ENCODE measurements at regions not wholly inside any gene's neighbourhood (a gene's known extent, or its start where the extent isn't known, plus 50 kb on each side); places are given as distances from the start of the nearest gene placed in this dataset.

- DNase-seq (ENCODE audit: low read depth) = no peak
Observed at GRCh38 chr7:15854841-15855524, 168.5 kb upstream of the MEOX2 start.

- DNase-seq (ENCODE audit: low read depth) = no peak
Observed at GRCh38 chr7:15853832-15854470, 167.5 kb upstream of the MEOX2 start.

- no peak for DNase-seq (ENCODE audit: low read depth)
Observed at GRCh38 chr7:15851201-15851600, 164.7 kb upstream of the MEOX2 start.

- DNase-seq (ENCODE audit: low read depth) = no peak
Observed at GRCh38 chr7:15848901-15849300, 162.4 kb upstream of the MEOX2 start.

- DNase-seq (ENCODE audit: low read depth) = no peak
Observed at GRCh38 chr7:15848362-15848761, 161.9 kb upstream of the MEOX2 start.

- no peak for DNase-seq (ENCODE audit: low read depth)
Observed at GRCh38 chr7:15845868-15846267, 159.4 kb upstream of the MEOX2 start.

- DNase-seq (ENCODE audit: low read depth) = no peak
Observed at GRCh38 chr7:15845461-15845860, 159.0 kb upstream of the MEOX2 start.

GRCh38 chr7:15839416-15840100 is 153.1 kb upstream of the MEOX2 start:
- no peak for DNase-seq (ENCODE audit: low read depth)

GRCh38 chr7:15838265-15838664 is 151.8 kb upstream of the MEOX2 start:
- no peak for DNase-seq (ENCODE audit: low read depth)

- DNase-seq (ENCODE audit: low read depth) = no peak
Observed at GRCh38 chr7:15837306-15837950, 150.9 kb upstream of the MEOX2 start.

GRCh38 chr7:15836651-15837050 is 150.2 kb upstream of the MEOX2 start:
- DNase-seq (ENCODE audit: low read depth) = no peak

- DNase-seq (ENCODE audit: low read depth) = no peak
Observed at GRCh38 chr7:15836041-15836440, 149.6 kb upstream of the MEOX2 start.

GRCh38 chr7:15834446-15834845 is 148.0 kb upstream of the MEOX2 start:
- no peak for DNase-seq (ENCODE audit: low read depth)

GRCh38 chr7:15832996-15833395 is 146.5 kb upstream of the MEOX2 start:
- no peak for DNase-seq (ENCODE audit: low read depth)

- no peak for DNase-seq (ENCODE audit: low read depth)
Observed at GRCh38 chr7:15831606-15832005, 145.1 kb upstream of the MEOX2 start.

- DNase-seq (ENCODE audit: low read depth) = no peak
Observed at GRCh38 chr7:15829691-15830090, 143.2 kb upstream of the MEOX2 start.

GRCh38 chr7:15828881-15829280 is 142.4 kb upstream of the MEOX2 start:
- DNase-seq (ENCODE audit: low read depth) = no peak

- DNase-seq (ENCODE audit: low read depth) = no peak
Observed at GRCh38 chr7:15821484-15822427, 135.3 kb upstream of the MEOX2 start.

- DNase-seq (ENCODE audit: low read depth) = no peak
Observed at GRCh38 chr7:15820319-15820718, 133.8 kb upstream of the MEOX2 start.

GRCh38 chr7:15816835-15817426 is 130.4 kb upstream of the MEOX2 start:
- DNase-seq (ENCODE audit: low read depth) = no peak

GRCh38 chr7:15813448-15813847 is 127.0 kb upstream of the MEOX2 start:
- DNase-seq (ENCODE audit: low read depth) = no peak
